NCI-H2171 treated with DMSO at 0.1 percent for 48 hours (cell line): ENCODE measurements at regions not wholly inside any gene's neighbourhood (a gene's known extent, or its start where the extent isn't known, plus 50 kb on each side); places are given as distances from the start of the nearest gene placed in this dataset.

Source experiments
- DNase-seq: peaks from one replicate; lab custom pipeline; 2025; lab: John Stamatoyannopoulos, UW

- DNase-seq, result no peak
Measured at GRCh38 chr9:32304495-32304894, 79.9 kb upstream of the ACO1 start.

GRCh38 chr9:32306006-32306405, 78.4 kb upstream of the ACO1 start:
- no peak for DNase-seq

DNA sequence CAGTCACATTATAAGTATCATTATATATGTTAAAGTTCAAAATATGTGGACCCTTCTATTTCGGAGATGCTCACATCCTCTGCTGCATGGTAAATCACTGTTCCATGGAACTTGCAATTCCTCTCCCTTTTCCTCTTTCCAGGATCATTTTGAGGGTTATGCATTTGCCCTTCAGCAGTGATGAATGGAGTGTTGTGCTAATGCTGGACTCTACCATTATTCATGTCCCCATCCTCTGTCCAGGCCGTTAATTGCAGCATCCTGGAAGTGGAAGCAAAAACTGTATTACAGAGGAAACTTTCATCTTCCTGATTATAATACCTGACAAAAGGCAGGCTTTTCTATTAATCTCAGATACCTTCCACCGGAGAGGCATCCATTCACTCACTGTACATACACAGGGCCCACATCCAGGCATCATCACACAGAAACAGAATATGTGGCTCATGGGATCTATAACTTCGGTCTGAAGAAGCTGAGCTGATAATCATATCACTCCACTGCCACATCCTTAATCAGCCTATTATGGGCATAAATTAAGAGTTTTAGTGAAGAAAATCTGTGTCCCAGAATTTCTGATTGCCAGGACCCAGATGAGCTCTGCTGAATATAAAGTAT, 65.0 kb upstream of the ACO1 start:
- DNase-seq, result no peak

DNA sequence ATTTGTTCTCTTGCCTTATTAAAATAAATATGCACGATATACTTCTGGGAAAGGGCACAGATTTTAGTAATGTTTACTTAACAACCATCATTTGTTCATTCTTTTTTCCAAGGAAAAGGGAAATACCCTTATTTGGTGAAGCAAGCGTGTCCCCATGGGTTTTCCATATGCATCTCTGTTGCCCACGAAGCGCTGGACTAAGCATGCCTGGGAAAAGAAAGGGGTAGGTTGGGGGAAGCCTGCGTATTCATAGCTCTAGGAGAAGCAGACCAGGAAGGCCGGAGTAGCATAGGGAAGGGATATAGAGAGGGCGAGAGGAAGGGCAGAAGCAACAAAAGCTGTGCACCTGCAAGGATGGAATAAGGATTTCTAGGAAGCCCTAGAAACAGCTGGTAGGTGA, 61.8 kb upstream of the ACO1 start:
- no peak for DNase-seq

GRCh38 chr9:32326146-32326545, 58.3 kb upstream of the ACO1 start:
- DNase-seq, result no peak

DNA sequence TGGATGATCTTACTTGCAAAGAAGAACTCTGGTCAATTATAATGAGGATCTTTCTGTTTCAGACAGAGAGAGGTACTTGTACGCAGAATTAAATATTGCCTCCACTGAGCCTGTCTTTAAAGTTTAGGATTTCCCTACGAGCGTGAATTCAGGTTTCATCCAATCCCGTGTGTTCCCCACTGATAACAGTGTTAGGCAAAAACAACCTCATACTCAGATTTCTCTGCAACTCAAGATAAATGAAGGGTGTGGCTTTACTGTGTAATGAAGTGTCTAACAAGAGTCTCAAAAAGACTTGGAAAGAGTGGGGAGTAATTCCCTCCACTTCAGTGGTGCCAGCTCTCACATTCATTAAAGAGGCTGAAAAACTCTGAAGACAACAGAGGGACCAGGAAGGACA, 53.2 kb upstream of the ACO1 start:
- no peak for DNase-seq

DNA sequence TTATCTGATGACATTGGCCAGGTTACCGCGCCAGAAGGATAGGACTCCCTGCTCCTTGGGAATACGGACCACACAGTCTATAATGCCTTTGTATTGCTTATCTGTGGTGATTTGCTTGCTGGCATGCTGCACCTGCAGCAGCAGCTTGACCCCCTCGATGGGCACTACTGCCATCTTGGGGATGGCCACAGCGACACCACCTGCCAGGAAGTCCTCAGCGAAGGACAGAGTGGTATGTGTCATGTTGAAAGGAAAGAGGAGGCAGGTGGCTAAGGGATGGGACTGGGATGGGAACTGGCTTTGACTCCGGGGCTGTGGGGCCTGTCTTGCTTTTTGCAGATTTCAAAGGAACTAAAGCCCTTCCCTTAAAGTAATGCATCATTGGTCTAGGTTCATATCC, 50.3 kb upstream of the ACO1 start:
- no peak for DNase-seq
